Cardiac fibroblast (primary cell): ENCODE measurements at regions not wholly inside any gene's neighbourhood (a gene's known extent, or its start where the extent isn't known, plus 50 kb on each side); places are given as distances from the start of the nearest gene placed in this dataset.

Source experiments
- DNase-seq, 2 donors: peaks; one replicate each; pipeline versions ENCODE4 v3.0.0 to v3.0.0-alpha.2; 2010; ENCODE audit warnings: low read depth in 2 of 2
- H3K4me3 ChIP-seq, 2 donors: replicated peaks in 1 of 2; 1 replicate in 1 of 2; 2 replicates in 1 of 2; pipeline ENCODE4 v1.5.1; 2011; ENCODE audit warnings: low read depth in 2 of 2, low read length in 2 of 2, mild to moderate bottlenecking in 2 of 2, moderate library complexity in 1 of 2
- CTCF ChIP-seq: IDR thresholded peaks from one replicate; pipeline ENCODE4 v1.5.1; 2011; ENCODE audit warnings: low read depth, mild to moderate bottlenecking, low read length, inconsistent platforms

- no peak overlapping the region for H3K4me3 ChIP-seq
- TF ChIP-seq CTCF, result no peak
Observed at GRCh38 chrX:35743331-35743730, 54.8 kb upstream of the MAGEB16 start.

More at GRCh38 chrX:35743331-35743730, 54.8 kb upstream of the MAGEB16 start:
- no peak for DNase-seq
